HG02678 (cell line): ENCODE measurements at regions not wholly inside any gene's neighbourhood (a gene's known extent, or its start where the extent isn't known, plus 50 kb on each side); places are given as distances from the start of the nearest gene placed in this dataset.

Experiments used
- ATAC-seq: cut with Tn5 transposase; IDR thresholded peaks from one replicate; pipeline ENCODE4 v1.9.1; 2021; ENCODE audit warnings: mild to moderate bottlenecking, moderate library complexity; ENCODE audit not compliant: unreplicated experiment

- ATAC-seq = no peak
Measured at GRCh38 chr1:36650200-36651065, 167.7 kb upstream of the CSF3R start.

- ATAC-seq = no peak
Measured at GRCh38 chr1:36645867-36646266, 163.2 kb upstream of the CSF3R start.

- ATAC-seq = no peak
Measured at GRCh38 chr1:36644556-36644955, 161.8 kb upstream of the CSF3R start.

- no peak for ATAC-seq
Measured at GRCh38 chr1:36643371-36644270, 160.9 kb upstream of the CSF3R start.

- ATAC-seq = no peak
Measured at GRCh38 chr1:36642802-36643201, 160.1 kb upstream of the CSF3R start.

GRCh38 chr1:36641776-36642175 is 159.1 kb upstream of the CSF3R start:
- no peak for ATAC-seq

- no peak for ATAC-seq
Measured at GRCh38 chr1:36639461-36639860, 156.7 kb upstream of the CSF3R start.

GRCh38 chr1:36638268-36638667 is 155.6 kb upstream of the CSF3R start:
- ATAC-seq = no peak

- ATAC-seq = no peak
Measured at GRCh38 chr1:36636206-36636605, 153.5 kb upstream of the CSF3R start.

- no peak for ATAC-seq
Measured at GRCh38 chr1:36635284-36635683, 152.6 kb upstream of the CSF3R start.

- no peak for ATAC-seq
Measured at GRCh38 chr1:36628804-36629203, 146.1 kb upstream of the CSF3R start.

- no peak for ATAC-seq
Measured at GRCh38 chr1:36626435-36626834, 143.7 kb upstream of the CSF3R start.

- ATAC-seq = no peak
Measured at GRCh38 chr1:36625935-36626310, 143.2 kb upstream of the CSF3R start.

- ATAC-seq = no peak
Measured at GRCh38 chr1:36625253-36625934, 142.7 kb upstream of the CSF3R start.

- no peak for ATAC-seq
Measured at GRCh38 chr1:36624466-36624865, 141.8 kb upstream of the CSF3R start.

- no peak for ATAC-seq
Measured at GRCh38 chr1:36622741-36623648, 140.3 kb upstream of the CSF3R start.

- no peak for ATAC-seq
Measured at GRCh38 chr1:36621531-36621930, 138.8 kb upstream of the CSF3R start.

- no peak for ATAC-seq
Measured at GRCh38 chr1:36620142-36620541, 137.4 kb upstream of the CSF3R start.

- ATAC-seq = no peak
Measured at GRCh38 chr1:36614991-36615390, 132.3 kb upstream of the CSF3R start.

- no peak for ATAC-seq
Measured at GRCh38 chr1:36614571-36614970, 131.9 kb upstream of the CSF3R start.
